ENCODE measurements at regions not wholly inside any gene's neighbourhood (a gene's known extent, or its start where the extent isn't known, plus 50 kb on each side); places are given as distances from the start of the nearest gene placed in this dataset.

DNA sequence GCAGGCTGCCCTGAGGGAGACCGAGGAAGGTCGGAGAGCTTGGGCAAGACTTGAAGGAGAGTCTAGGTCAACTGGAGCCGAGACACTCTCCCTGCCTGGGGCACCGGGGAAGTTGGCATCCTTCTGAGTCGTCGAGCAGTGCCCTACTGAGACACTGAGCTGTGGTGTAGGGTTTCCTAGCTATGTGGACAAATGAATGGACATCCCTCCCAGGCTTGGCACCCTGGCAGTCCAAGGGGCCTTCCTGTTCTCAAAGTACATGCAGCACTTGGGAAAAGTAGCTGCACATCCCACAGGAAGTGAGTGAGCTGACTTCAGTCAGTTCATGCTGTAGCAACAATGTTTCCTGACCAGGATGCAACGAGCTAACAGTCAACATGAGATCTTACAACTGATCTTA, 57.2 kb upstream of the INPP5A start:
- TF ChIP-seq, protein P1, sequence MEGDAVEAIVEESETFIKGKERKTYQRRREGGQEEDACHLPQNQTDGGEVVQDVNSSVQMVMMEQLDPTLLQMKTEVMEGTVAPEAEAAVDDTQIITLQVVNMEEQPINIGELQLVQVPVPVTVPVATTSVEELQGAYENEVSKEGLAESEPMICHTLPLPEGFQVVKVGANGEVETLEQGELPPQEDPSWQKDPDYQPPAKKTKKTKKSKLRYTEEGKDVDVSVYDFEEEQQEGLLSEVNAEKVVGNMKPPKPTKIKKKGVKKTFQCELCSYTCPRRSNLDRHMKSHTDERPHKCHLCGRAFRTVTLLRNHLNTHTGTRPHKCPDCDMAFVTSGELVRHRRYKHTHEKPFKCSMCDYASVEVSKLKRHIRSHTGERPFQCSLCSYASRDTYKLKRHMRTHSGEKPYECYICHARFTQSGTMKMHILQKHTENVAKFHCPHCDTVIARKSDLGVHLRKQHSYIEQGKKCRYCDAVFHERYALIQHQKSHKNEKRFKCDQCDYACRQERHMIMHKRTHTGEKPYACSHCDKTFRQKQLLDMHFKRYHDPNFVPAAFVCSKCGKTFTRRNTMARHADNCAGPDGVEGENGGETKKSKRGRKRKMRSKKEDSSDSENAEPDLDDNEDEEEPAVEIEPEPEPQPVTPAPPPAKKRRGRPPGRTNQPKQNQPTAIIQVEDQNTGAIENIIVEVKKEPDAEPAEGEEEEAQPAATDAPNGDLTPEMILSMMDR (IDR thresholded peaks at IDR 0.05), result no peak
- no peak for TF ChIP-seq POLR2AphosphoS5 (IDR thresholded peaks at IDR 0.05; ENCODE audit: insufficient read depth in 1 of 2, low read depth in 1 of 2)

Data from vagina (tissue), 2 donors.